ENCODE measurements at regions not wholly inside any gene's neighbourhood (a gene's known extent, or its start where the extent isn't known, plus 50 kb on each side); places are given as distances from the start of the nearest gene placed in this dataset.

- no peak for DNase-seq (ENCODE audit: low read depth)
These were observed 59.1 kb upstream of the PPP1R3C start for GRCh38 chr10:91691981-91692380.

GRCh38 chr10:91690996-91691676 is 58.3 kb upstream of the PPP1R3C start:
- no peak for DNase-seq (ENCODE audit: low read depth)

DNA sequence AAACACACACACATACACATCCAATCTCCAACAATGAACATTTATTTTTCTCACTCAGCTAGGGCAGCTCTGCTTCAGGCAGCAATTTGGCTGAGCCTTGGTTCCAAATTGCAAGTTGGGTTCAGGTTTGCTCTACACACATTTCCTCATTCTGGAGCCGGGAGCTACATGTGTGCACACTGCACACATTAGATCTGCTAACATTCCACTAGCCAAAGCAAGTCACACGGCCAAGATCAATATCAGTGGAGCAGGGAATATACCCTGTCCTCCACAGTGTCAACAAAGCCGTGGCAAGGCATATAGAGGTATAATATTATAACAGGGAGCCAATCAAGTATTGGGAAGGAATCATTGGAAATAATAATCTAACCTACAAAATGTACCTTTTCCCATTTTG is 57.5 kb upstream of the PPP1R3C start:
- no peak for DNase-seq (ENCODE audit: low read depth)

DNA sequence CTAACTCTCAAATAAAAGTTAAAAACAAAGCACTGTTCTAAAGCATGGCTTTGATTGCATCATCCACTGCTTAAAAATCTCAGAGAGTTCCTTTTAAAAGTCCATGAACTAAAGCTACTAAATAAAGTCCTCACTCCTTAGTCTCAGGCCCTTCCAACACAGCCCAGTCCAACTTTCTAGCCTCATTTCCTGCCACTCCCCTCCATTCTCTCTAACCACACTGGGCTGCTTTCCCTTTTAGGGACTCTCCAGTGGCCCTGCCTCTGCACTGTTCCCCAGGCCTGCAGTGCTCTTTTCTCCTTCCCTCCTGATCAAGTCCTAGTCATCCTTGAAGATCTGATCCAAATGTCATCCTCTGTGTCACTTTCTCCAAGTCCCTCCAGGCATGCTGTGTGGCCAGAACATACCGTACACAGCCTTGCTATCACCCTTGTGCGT is 56.9 kb upstream of the PPP1R3C start:
- no peak for DNase-seq (ENCODE audit: low read depth)

DNA sequence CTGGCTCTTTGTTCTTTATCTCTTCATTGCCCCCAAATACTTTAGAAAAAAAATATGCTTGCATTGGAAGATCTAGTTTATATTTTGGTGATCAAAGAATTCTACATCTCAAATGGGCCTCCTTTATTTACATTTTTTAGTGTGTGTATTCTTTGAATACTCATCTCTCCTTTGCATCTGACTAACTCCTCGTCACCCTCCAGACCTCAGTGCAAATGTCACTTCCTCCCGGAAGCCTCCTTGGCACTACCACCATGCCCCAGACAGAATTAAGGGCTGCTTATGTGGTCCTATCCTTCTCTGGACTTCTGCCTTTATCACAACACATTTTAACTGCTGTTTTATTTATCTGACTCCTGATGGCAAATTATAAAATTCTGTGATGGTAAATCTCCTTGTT is 52.0 kb upstream of the PPP1R3C start:
- no peak for DNase-seq (ENCODE audit: low read depth)

GRCh38 chr10:91683975-91684374 is 51.1 kb upstream of the PPP1R3C start:
- peak; percentile 82 for DNase-seq (ENCODE audit: low read depth)

- DNase-seq (ENCODE audit: low read depth), result no peak
These were observed 50.0 kb upstream of the PPP1R3C start for GRCh38 chr10:91682912-91683311.
